Sigmoid colon (tissue), 4 donors: ENCODE measurements at regions not wholly inside any gene's neighbourhood (a gene's known extent, or its start where the extent isn't known, plus 50 kb on each side); places are given as distances from the start of the nearest gene placed in this dataset.

Experiments
- CTCF ChIP-seq, 4 experiments: fragments of 450-650 bp in 3 of 4; fragments of 200-600 bp in 1 of 4; IDR thresholded peaks; one replicate each; pipeline ENCODE4 v1.5.1; 2016 to 2019; ENCODE audit warnings: antibody characterized with exemption in 4 of 4, mild to moderate bottlenecking in 3 of 4, moderate library complexity in 2 of 4
- POLR2A ChIP-seq, 2 donors: fragments of 450-650 bp; IDR thresholded peaks; one replicate each; pipeline ENCODE4 v1.6.1; 2016; ENCODE audit warnings: antibody characterized with exemption in 2 of 2, mild to moderate bottlenecking in 2 of 2, moderate library complexity in 2 of 2
- POLR2AphosphoS5 ChIP-seq, 4 donors: sonication (generic); formaldehyde crosslinking; IDR thresholded peaks; one replicate each; pipeline ENCODE4 v1.6.1; 2017; ENCODE audit warnings: antibody characterized with exemption in 4 of 4

DNA sequence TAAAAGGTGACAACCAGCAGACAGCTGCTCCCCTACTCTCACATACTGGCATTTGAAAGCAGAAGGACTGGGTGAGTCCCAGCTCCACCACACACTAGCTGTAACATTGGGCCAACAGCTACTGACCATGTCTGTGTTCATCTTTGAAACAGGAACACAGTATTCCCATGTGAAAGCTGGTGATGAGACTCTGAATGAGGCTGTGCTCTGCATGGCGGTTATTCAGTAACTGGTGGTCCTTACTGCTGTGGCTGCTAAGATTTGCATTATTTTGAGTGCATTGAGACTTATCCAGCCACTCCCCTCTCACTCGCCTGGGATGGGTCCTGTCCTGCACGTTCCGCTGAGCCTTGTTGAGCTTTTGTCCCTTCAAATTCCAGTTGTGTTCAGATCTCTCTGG lies 342.9 kb downstream of the FOXL1 start:
- no peak for TF ChIP-seq POLR2A (IDR thresholded peaks at IDR 0.05)
- no peak for TF ChIP-seq POLR2AphosphoS5 (IDR thresholded peaks at IDR 0.05)
- TF ChIP-seq CTCF (IDR thresholded peaks at IDR 0.05) = no peak
